ENCODE measurements at regions not wholly inside any gene's neighbourhood (a gene's known extent, or its start where the extent isn't known, plus 50 kb on each side); places are given as distances from the start of the nearest gene placed in this dataset.

- no peak for DNase-seq (ENCODE audit: low read depth)
- in situ Hi-C loops (cut with HindIII; ENCODE audit: low pct_unique_long_range_greater_than_20kb, low sequenced_read_pairs), result no loop called here
Measured at GRCh38 chr15:92565351-92566125, 90.0 kb downstream of the FAM174B start.

GRCh38 chr15:92561754-92562153 lies 93.8 kb downstream of the FAM174B start:
- in situ Hi-C loops (cut with HindIII; ENCODE audit: low pct_unique_long_range_greater_than_20kb, low sequenced_read_pairs), result no loop called here
- DNase-seq (ENCODE audit: low read depth), result no peak

GRCh38 chr15:92553317-92553716 lies 102.3 kb downstream of the FAM174B start:
- in situ Hi-C loops (cut with HindIII; ENCODE audit: low pct_unique_long_range_greater_than_20kb, low sequenced_read_pairs), result no loop called here
- no peak for DNase-seq (ENCODE audit: low read depth)

- in situ Hi-C loops (cut with HindIII; ENCODE audit: low pct_unique_long_range_greater_than_20kb, low sequenced_read_pairs), result no loop called here
- no peak for DNase-seq (ENCODE audit: low read depth)
Measured at GRCh38 chr15:92545996-92546395, 109.6 kb downstream of the FAM174B start.

GRCh38 chr15:92541291-92542200 lies 114.0 kb downstream of the FAM174B start:
- in situ Hi-C loops (cut with HindIII; ENCODE audit: low pct_unique_long_range_greater_than_20kb, low sequenced_read_pairs), result no loop called here
- DNase-seq (ENCODE audit: low read depth), result no peak

- in situ Hi-C loops (cut with HindIII; ENCODE audit: low pct_unique_long_range_greater_than_20kb, low sequenced_read_pairs), result no loop called here
- DNase-seq (ENCODE audit: low read depth), result no peak
Measured at GRCh38 chr15:92538115-92538514, 117.5 kb downstream of the FAM174B start.

- DNase-seq (ENCODE audit: low read depth), result no peak
- in situ Hi-C loops (cut with HindIII; ENCODE audit: low pct_unique_long_range_greater_than_20kb, low sequenced_read_pairs), result no loop called here
Measured at GRCh38 chr15:92533298-92533697, 122.3 kb downstream of the FAM174B start.

GRCh38 chr15:92531406-92531805 lies 124.2 kb downstream of the FAM174B start:
- in situ Hi-C loops (cut with HindIII; ENCODE audit: low pct_unique_long_range_greater_than_20kb, low sequenced_read_pairs), result no loop called here

GRCh38 chr15:92528736-92529135 lies 126.8 kb downstream of the FAM174B start:
- DNase-seq (ENCODE audit: low read depth), result no peak
- in situ Hi-C loops (cut with HindIII; ENCODE audit: low pct_unique_long_range_greater_than_20kb, low sequenced_read_pairs), result no loop called here

More at GRCh38 chr15:92531406-92531805, 124.2 kb downstream of the FAM174B start:
- no peak for DNase-seq (ENCODE audit: low read depth)

GRCh38 chr15:92527197-92527596 lies 128.4 kb downstream of the FAM174B start:
- DNase-seq (ENCODE audit: low read depth), result no peak
- in situ Hi-C loops (cut with HindIII; ENCODE audit: low pct_unique_long_range_greater_than_20kb, low sequenced_read_pairs), result no loop called here

- no peak for DNase-seq (ENCODE audit: low read depth)
- in situ Hi-C loops (cut with HindIII; ENCODE audit: low pct_unique_long_range_greater_than_20kb, low sequenced_read_pairs), result no loop called here
Measured at GRCh38 chr15:92525758-92526245, 129.8 kb downstream of the FAM174B start.

- in situ Hi-C loops (cut with HindIII; ENCODE audit: low pct_unique_long_range_greater_than_20kb, low sequenced_read_pairs), result no loop called here
- DNase-seq (ENCODE audit: low read depth), result no peak
Measured at GRCh38 chr15:92524874-92525565, 130.6 kb downstream of the FAM174B start.

GRCh38 chr15:92524161-92524560 lies 130.5 kb downstream of the ST8SIA2 start:
- in situ Hi-C loops (cut with HindIII; ENCODE audit: low pct_unique_long_range_greater_than_20kb, low sequenced_read_pairs), result no loop called here
- peak; percentile 70 for DNase-seq (ENCODE audit: low read depth)

GRCh38 chr15:92523176-92523575 lies 129.5 kb downstream of the ST8SIA2 start:
- no peak for DNase-seq (ENCODE audit: low read depth)
- in situ Hi-C loops (cut with HindIII; ENCODE audit: low pct_unique_long_range_greater_than_20kb, low sequenced_read_pairs), result no loop called here

GRCh38 chr15:92521624-92522008 lies 127.9 kb downstream of the ST8SIA2 start:
- in situ Hi-C loops (cut with HindIII; ENCODE audit: low pct_unique_long_range_greater_than_20kb, low sequenced_read_pairs), result no loop called here
- DNase-seq (ENCODE audit: low read depth), result peak; percentile 68

GRCh38 chr15:92520914-92521623 lies 127.4 kb downstream of the ST8SIA2 start:
- DNase-seq (ENCODE audit: low read depth), result no peak
- in situ Hi-C loops (cut with HindIII; ENCODE audit: low pct_unique_long_range_greater_than_20kb, low sequenced_read_pairs), result no loop called here

- no peak for DNase-seq (ENCODE audit: low read depth)
- in situ Hi-C loops (cut with HindIII; ENCODE audit: low pct_unique_long_range_greater_than_20kb, low sequenced_read_pairs), result no loop called here
Measured at GRCh38 chr15:92519709-92520108, 126.0 kb downstream of the ST8SIA2 start.

Data from Caki2 (cell line).